GM12874 (cell line): ENCODE measurements at regions not wholly inside any gene's neighbourhood (a gene's known extent, or its start where the extent isn't known, plus 50 kb on each side); places are given as distances from the start of the nearest gene placed in this dataset.

ENCODE experiments used
- CTCF ChIP-seq: IDR thresholded peaks from 2 replicates; pipeline ENCODE4 v1.5.1; 2011; ENCODE audit warnings: low read depth, mild to moderate bottlenecking, control low read depth, low read length, moderate library complexity; ENCODE audit not compliant: insufficient read depth

GRCh38 chr4:115360431-115360830, 247.0 kb upstream of the NDST4 start:
- TF ChIP-seq CTCF: no peak

- TF ChIP-seq CTCF: no peak
These were observed 244.4 kb upstream of the NDST4 start for GRCh38 chr4:115357776-115358175.

- no peak for TF ChIP-seq CTCF
These were observed 242.8 kb upstream of the NDST4 start for GRCh38 chr4:115356176-115356575.

GRCh38 chr4:115355329-115355728, 241.9 kb upstream of the NDST4 start:
- no peak for TF ChIP-seq CTCF

GRCh38 chr4:115353370-115353769, 239.9 kb upstream of the NDST4 start:
- no peak for TF ChIP-seq CTCF

GRCh38 chr4:115343171-115343570, 229.8 kb upstream of the NDST4 start:
- no peak for TF ChIP-seq CTCF

GRCh38 chr4:115334736-115335411, 221.5 kb upstream of the NDST4 start:
- TF ChIP-seq CTCF: no peak
